Left ventricle myocardium superior (tissue), 1 donor: ENCODE measurements at regions not wholly inside any gene's neighbourhood (a gene's known extent, or its start where the extent isn't known, plus 50 kb on each side); places are given as distances from the start of the nearest gene placed in this dataset.
A peak's percentile ranks its signal among the peaks of the same experiment; 100 is the strongest.
"Not testable (repeated sequence)": the region's sequence is repeated elsewhere in the genome, so short reads cannot be mapped to it uniquely, and the experiment has no call there.

Experiments used
- ATAC-seq: fragments of 200-7000 bp; cut with Tn5 transposase; one replicate; pipeline ENCODE4 v1.9.1; 2020; ENCODE audit warnings: mild to moderate bottlenecking, moderate library complexity
- DNase-seq: peaks from one replicate; pipeline ENCODE4 v3.0.0-alpha.2; 2020
- intact Hi-C: fragments of 100-400 bp; cut with micrococcal nuclease; formaldehyde crosslinking; loops from one replicate; pipeline ENCODE4 v1.11.0; 2022
- donor health status: DM: no; HTN: yes; CAD: no; lungs with severe emphysema.

- ATAC-seq (no peak), DNase-seq (no peak)
- intact Hi-C loops, result no loop called here
These were observed 371.5 kb upstream of the RGS6 start for GRCh38 chr14:71560751-71561150.

GRCh38 chr14:71563492-71564153 lies 368.6 kb upstream of the RGS6 start:
- ATAC-seq, result no peak
- intact Hi-C loops, result no loop called here
- no peak for DNase-seq

DNA sequence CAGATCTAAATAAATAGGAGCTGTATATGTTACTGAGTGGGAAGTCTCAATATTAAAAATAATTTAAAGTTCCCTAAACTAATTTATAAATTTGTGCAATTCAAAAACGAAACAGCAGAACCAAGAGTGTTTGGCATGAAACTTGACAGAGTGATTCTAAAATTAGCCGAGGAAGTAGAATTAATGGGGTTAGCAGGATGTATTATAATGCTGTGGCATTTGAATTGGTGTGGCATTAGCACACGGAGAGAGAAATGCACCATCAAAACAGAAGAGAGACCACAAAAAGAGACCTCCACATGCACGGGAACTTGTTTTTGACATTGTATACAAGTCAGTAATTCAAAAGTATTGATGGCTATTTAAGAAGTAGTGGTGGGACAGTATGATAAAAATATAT lies 366.0 kb upstream of the RGS6 start:
- no peak for DNase-seq
- intact Hi-C loops, result no loop called here
- no peak for ATAC-seq

GRCh38 chr14:71567499-71568133 lies 364.6 kb upstream of the RGS6 start:
- intact Hi-C loops, ATAC-seq, DNase-seq: not testable (repeated sequence)

GRCh38 chr14:71574976-71575375 lies 357.3 kb upstream of the RGS6 start:
- no peak for ATAC-seq

DNA sequence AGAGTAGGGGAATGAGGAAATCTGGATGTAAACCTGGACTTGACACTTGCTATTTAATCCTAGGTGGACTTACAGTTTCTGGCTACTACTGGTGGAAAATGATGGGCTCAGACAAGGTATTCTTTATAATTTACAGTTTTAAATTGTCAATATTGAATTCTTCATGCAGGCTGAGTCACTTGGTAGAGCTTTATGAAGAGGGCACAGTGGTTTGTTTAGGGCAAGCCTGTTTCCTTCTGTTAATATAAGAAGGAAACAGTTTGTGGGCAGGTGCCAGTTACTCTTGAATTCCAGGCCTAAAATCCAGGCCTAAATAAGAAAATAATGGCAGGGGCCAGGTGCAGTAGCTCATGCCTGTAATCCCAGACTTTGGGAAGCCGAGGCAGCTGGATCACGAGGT lies 355.8 kb upstream of the RGS6 start:
- ATAC-seq (no peak), DNase-seq (no peak)
- intact Hi-C loops, result no loop called here

More at GRCh38 chr14:71574976-71575375, 357.3 kb upstream of the RGS6 start:
- intact Hi-C loops, result no loop called here
- DNase-seq, result no peak

DNA sequence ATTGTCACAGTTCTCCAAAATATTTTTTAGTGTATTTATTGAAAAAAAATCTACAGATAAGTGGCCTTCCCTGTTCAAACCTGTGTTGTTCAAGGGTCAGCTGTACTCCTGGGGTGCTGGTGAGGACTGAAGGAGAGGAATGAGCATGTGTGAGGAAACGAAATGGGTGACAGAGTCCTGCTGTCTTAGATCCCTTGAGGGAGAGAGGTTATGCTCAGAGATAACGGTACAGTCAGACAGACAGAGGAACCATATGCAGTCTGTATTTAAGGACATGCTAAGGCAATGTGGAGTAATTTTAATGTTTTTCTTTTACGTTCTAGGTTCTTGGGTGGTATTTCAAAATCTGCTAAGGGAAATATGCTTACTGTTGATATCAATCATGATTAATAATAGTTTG lies 352.9 kb upstream of the RGS6 start:
- intact Hi-C loops, result no loop called here
- DNase-seq, result no peak
- no peak for ATAC-seq

DNA sequence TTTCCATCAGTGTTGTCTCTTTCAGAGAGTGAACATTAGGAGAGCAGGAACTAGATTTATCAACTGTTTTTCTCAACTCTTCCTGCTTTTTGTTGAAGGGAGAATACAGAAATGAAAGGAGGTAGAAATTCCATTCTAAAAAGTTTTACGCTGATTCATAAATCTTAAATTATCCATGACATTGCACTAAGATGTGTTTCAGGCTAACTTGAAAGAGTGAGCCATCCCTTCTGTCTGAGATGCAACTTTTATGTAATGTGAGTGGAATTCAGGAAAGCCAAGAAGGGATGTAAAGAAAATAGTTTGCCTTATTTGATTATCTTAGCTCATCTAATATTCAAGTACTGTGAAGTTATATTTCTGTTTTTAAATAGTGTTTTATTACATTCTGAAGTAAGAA lies 349.5 kb upstream of the RGS6 start:
- intact Hi-C loops, result no loop called here
- no peak for DNase-seq
- ATAC-seq, result no peak

GRCh38 chr14:71583194-71583593 lies 349.0 kb upstream of the RGS6 start:
- intact Hi-C loops, result no loop called here
- DNase-seq (no peak), ATAC-seq (peak; percentile 21)

DNA sequence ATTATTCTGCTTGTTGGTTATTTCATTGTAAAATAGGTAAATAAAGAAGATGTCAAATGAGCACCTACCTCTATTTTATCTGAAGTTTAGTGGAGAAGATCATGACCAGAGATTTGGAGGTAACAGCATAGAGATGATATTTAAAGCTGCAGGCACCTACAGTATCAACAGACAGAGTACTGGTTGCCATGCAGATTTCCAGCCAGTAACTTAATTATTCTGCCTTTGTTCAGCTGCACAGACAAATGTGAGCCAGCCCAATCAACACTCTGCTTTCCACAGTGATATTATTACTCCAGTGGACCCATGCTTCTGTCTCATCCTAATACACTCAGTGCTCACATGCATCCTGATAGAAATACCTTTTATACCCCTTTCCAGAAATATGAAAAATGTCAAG lies 348.5 kb upstream of the RGS6 start:
- intact Hi-C loops, result no loop called here
- ATAC-seq (no peak), DNase-seq (no peak)

DNA sequence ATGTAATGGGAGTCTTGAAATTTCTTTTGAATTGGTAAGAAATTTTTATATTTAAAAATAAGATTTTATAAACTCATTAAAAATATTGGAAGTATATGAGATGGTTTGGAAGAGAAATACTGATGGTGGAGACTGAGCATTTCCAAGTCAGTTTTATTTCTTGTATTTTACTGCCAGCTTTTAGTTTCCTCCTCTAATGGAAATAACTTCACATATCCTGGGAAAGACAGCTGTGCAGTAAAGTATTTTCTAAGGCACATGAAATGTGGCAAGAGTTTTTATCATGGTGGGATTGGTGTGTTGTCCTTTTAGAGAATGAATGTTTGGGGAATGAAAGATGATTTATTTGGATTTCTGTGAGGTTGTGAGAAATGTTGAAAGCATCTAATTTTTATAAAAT lies 346.9 kb upstream of the RGS6 start:
- ATAC-seq, result no peak
- intact Hi-C loops, result no loop called here
- no peak for DNase-seq

GRCh38 chr14:71586131-71586897 lies 345.9 kb upstream of the RGS6 start:
- no peak for DNase-seq

DNA sequence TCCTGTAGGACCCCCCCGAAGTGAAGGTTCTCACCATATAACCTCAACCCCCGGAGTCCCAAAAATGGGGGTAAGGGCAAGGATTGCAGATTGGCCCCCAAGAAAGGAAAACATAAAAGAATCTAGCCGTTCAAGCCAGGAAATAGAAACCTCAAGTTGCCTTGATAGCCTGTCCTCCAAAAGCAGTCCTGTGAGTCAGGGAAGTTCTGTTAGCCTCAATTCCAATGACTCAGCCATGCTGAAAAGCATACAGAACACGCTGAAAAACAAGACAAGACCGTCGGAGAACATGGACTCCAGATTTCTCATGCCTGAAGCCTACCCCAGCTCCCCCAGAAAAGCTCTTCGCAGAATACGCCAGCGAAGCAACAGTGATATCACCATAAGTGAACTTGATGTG lies 344.2 kb upstream of the RGS6 start:
- no peak for ATAC-seq
- intact Hi-C loops, result no loop called here
- DNase-seq, result no peak

More at GRCh38 chr14:71586131-71586897, 345.9 kb upstream of the RGS6 start:
- peak; percentile 61 for ATAC-seq
- intact Hi-C loops, result no loop called here

- DNase-seq (no peak), ATAC-seq (no peak)
- intact Hi-C loops, result no loop called here
These were observed 343.5 kb upstream of the RGS6 start for GRCh38 chr14:71588576-71589215.

DNA sequence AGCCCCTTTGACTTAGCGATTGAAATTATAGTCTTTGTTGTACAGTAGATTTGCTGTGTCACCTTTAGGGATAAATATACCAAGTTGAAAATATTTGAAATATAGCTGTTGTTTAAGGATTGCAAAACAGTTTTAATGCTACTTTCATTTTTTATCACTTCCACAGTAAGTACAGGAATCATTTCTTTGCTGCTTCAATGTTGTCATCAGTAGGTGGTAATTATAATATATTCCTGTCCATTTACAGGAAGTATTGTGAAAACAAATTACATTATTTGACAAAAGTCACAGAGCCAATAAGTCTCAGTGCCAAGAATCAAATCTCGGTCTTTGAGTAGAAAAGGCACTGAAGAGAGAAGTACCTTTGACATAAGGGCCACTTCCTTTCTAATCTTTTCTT lies 342.6 kb upstream of the RGS6 start:
- no peak for DNase-seq
- intact Hi-C loops, result no loop called here
- no peak for ATAC-seq

- ATAC-seq (no peak), DNase-seq (no peak)
- intact Hi-C loops, result no loop called here
These were observed 342.1 kb upstream of the RGS6 start for GRCh38 chr14:71590131-71590530.

DNA sequence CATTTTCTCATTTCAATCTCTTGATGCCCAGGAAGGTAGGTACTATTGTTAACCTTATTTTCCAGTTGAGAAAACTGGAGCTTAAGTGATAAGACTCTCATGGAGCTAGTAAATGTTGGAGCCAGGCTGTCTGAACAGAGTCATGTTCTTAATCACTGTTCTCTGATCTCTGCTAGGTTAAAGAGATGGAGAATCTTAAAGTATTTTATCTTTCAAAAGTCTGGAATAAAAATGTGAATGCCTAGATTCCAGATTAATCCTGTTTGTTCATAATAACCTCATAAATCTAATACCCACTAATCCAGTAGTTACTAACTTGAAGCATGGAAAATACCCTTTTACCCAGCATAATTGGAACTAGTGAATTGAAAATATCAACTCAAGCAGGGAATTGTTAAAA lies 341.0 kb upstream of the RGS6 start:
- intact Hi-C loops, result no loop called here
- ATAC-seq, result no peak
- no peak for DNase-seq

- no peak for ATAC-seq
- intact Hi-C loops, result no loop called here
These were observed 340.3 kb upstream of the RGS6 start for GRCh38 chr14:71591929-71592328.

DNA sequence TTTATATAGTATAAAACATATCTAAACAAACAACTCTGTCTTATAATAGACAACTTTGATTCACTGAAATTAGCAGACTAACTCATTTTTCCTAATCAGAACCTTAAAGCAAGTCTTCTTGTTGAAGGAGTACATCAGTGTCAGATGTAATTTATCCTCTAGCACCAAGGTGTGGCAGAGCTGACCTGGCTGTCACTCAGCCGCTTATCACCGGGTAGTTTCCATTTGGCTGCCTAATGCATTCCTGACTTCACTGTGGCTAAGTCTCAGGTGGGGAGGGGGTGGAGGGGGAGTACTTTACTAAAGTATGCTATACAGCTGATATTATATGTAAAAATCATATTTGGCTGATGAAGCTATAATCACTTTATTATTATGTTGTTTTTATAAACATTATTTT lies 339.9 kb upstream of the RGS6 start:
- ATAC-seq (no peak), DNase-seq (no peak)
- intact Hi-C loops, result no loop called here

More at GRCh38 chr14:71591929-71592328, 340.3 kb upstream of the RGS6 start:
- no peak for DNase-seq

- DNase-seq, result no peak
These were observed 338.3 kb upstream of the RGS6 start for GRCh38 chr14:71593966-71594365.

More at GRCh38 chr14:71593966-71594365, 338.3 kb upstream of the RGS6 start:
- intact Hi-C loops, result no loop called here
- ATAC-seq, result no peak
